GM11168 (cell line): ENCODE measurements at regions not wholly inside any gene's neighbourhood (a gene's known extent, or its start where the extent isn't known, plus 50 kb on each side); places are given as distances from the start of the nearest gene placed in this dataset.

Experiments
- in situ Hi-C: fragments of 300-500 bp; cut with MboI; formaldehyde crosslinking; loops from one replicate; pipeline ENCODE4 v1.12.0; 2022; ENCODE audit warnings: low sequenced_read_pairs; ENCODE audit not compliant: unreplicated experiment

DNA sequence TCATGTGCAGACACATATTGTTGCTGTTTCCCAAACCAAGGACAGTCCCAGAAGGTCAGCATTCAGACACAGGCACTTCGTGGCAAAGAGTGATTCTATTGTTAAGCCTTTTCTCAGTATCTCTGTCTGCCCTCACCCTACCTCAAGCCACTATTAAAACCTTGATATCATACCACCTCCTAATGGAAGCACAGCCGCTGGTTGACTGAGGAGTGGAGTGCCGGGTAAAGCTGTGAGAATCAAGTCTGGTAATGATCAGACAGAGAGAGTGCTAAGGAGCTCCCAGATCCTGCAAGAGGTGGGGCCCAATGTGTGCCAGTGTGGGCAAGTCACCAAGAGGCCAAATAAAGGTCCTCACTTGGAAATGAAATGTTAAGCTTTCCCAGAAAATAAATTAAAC, 819.5 kb downstream of the BCL11A start:
- in situ Hi-C loops = no loop called here

DNA sequence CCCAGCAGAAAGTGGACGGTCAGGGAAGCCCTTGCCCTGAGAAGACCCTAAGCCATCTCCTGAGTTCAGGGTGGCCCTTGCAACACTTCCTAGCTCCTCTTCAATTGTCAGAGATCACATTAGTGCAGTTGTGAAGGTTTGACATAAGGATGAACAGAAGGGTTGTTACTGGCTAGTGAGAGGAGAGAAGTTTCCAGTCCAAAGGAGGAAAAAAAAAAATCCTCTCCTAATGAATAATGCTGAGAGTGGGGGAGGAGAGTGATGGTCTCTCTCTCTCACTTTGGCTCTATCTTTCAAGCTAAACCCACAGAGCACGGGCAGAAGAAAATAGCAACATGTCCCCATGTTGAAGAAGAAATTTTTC, 819.9 kb downstream of the BCL11A start:
- in situ Hi-C loops = no loop called here

DNA sequence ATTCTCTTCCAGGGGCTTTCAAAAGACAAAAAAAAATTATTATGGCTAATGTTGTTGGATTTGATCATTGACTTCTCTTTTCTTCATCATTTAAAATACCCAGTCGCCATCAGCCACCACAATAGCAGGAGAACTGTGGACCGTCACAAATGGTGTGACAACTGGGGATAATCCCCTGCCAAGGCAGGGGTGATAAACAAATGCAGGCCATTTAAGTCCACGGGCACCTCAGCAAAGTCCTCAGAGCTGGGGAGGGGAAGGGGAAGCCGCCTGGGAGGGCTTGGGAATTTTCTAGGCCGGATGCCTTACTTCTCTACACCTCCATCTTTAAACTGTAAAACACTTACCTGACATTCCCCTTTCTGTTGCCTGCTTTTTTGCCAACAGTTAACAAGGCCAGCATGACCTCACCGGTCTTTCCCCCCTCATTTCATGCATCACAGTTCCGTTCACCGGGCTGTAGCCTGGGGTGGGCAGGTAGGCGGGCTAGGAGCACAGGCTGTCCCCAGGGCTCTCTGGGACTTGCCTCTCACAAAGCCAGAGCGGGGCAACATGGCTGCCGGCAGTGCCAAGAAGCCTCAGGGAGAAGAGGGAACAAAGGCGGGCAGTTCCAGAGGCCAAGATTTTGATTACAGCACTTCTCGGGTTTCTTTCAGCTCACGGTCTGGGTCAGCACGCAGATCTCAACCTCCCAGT, 820.4 kb downstream of the BCL11A start:
- in situ Hi-C loops = no loop called here

DNA sequence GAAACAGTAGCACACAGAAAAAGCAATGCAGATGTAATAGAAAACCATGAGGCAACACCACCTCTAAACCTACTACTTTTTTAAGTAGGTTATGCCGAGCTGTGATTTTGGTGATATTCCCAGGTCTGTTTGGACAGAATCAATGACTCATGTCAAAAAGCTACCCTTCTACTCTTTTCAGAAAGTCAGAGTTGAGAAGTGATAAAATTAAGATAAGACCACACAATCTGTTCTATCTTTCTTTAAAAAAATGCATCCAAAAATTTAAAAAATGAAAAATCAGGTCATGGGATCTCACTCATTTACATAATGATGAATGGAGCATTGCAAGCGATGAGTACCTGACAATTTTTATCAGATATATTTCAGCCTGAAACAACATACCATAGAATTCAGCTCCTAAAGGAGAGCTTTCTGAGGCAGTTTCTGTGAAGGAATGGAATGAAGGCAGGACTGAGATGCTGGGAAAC, 826.3 kb downstream of the BCL11A start:
- in situ Hi-C loops = no loop called here

GRCh38 chr2:59726228-59727120, 827.0 kb downstream of the BCL11A start:
- in situ Hi-C loops = no loop called here

DNA sequence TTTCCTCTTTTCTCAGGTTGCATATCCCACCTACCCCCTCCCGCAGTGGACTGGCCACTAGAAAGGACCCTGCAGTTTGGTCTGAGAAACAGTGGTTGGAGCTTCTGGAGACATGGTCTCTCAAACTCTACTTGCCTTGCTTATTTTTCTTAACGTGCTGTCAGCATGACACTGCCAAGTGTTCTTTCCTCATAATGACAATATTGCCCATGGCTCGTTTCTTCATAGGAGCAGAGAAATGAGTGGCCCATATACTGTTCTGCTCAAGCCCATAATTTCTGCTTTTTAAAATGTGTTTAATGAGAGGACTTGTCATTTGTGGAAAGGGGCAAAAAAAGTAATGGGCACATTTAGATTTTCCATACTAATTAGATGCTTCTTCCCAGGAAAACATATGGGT, 828.7 kb downstream of the BCL11A start:
- in situ Hi-C loops = no loop called here

DNA sequence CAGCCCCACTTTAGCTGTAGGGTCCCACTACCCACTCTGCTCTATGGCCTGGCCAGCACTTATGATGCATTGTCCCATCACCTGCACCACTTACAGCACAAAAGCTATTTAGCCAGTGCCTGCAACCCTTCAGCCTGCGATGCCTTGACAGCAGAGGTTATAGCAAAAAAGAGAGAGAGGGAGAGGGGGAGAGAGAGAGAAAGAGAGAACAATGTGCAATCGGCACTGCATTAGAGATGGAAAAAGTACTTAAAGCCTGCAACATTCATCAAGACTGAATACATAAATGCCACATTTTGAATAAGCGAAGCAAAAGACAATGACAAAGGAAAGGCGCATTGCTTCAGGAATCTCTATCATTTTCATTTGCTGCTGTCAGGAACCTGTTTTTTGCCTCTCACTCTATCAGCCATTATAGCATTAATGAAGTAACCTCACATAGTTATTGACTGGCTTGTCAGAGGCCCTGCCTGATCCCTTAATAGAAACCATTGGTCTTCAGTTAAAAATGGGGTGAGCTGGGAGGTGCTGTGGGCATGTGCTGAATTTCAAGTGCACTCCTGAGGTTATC, 833.1 kb downstream of the BCL11A start:
- in situ Hi-C loops = no loop called here

- in situ Hi-C loops = no loop called here
Measured at GRCh38 chr2:59713577-59713976, 839.9 kb downstream of the BCL11A start.

- in situ Hi-C loops = no loop called here
Measured at GRCh38 chr2:59711121-59711520, 842.3 kb downstream of the BCL11A start.

DNA sequence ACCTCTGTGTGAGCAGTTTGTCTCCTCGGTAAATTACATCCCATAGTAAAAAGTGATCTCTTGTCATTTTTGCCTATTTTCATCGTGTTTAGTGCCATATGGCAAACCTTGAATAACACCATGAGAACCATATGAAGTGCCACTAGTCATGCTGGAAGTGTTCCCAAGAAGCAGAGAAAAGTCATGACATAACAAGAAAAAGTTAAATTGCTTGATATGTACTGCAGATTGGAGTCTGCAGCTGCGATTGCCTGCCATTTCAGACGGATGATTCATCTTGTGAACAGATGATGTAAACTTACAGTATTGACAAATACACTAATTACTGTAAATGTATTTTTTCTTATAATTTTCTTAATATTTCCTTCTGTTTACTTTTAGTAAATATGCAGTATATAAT, 846.7 kb downstream of the BCL11A start:
- in situ Hi-C loops = no loop called here

DNA sequence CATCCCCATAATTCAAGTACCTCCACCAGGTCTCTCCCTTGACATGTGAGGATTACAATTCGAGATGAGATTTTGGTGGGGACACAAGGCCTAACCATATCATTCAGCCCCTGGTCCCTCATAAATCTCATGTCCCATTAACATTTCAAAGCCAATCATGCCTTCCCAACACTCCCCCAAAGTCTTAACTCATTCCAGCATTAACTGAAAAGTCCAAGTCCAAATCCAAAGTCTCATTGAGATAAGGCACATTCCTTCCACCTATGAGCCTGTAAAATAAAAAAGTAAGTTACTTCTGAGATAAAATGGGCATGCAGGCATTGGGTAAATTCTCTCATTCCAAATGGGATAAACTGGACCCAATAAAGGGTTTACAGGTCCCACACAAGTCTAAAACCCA, 849.7 kb downstream of the BCL11A start:
- in situ Hi-C loops = no loop called here

GRCh38 chr2:59702026-59702425, 851.4 kb downstream of the BCL11A start:
- in situ Hi-C loops = no loop called here

DNA sequence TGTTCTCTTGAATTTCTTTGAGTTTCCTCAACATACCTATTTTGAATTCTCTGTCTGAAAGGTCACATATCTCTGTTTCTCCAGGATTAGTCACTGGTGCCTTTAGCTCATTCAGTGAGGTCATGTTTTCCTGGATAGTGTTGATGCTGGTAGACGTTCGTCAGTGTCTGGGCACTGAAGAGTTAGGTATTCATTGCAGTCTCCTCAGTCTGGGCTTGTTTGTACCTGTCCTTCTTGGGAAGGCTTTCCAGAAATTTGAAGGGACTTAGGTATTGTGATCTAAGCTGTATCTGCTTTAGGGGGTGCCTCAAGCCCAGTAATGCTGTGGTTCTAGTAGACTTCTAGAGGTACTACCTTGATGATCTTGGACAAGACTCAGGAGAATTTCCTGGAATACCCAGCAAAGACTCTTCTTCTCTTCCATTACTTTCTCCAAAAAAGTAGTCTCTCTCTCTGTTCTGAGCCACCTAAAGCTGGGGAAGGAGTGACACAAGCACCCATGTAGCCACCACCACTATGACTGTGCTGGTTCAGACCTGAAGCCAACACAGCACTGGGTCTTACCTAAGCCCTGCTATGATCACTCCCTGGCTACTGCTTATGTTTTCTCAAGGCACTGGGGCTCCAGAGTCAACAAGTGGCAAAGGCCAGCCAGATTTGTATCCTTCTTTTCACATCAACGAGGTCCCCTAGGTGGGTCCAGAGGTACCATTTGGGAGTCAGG, 852.0 kb downstream of the BCL11A start:
- in situ Hi-C loops = no loop called here

- in situ Hi-C loops = no loop called here
Measured at GRCh38 chr2:59694176-59694575, 859.3 kb downstream of the BCL11A start.

- in situ Hi-C loops = no loop called here
Measured at GRCh38 chr2:59693231-59693959, 860.1 kb downstream of the BCL11A start.

DNA sequence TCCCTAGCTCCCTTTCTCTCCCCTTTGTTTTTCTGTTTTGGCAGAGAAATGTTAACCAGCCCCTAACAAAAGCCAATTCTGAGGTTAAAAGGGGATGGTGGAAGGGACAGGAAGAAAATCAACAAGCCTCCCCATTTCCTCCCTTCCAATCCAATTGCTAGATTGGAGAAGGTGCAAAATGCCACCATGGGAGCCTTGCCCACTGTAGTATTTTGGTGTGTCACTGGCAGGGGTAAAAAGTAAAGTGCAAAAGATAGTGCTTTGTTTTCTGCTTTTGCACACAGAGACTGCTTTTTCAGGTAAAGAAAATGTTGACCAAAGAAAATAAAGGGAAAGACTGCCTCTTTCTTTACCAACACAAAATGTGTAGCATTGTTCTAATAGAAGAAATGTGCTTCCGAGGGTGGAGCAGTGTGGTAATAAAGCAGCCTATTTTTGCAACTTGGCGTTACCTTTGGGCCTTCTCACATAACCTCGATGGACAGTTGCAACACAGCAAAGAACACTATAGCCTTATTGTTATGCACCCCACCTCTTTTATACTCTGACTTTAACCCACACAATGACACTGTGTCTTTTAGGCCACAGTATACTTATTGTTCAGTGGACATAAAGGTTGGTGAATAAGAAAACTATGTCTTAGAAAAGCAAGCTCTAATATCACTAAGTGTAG, 861.8 kb downstream of the BCL11A start:
- in situ Hi-C loops = no loop called here

DNA sequence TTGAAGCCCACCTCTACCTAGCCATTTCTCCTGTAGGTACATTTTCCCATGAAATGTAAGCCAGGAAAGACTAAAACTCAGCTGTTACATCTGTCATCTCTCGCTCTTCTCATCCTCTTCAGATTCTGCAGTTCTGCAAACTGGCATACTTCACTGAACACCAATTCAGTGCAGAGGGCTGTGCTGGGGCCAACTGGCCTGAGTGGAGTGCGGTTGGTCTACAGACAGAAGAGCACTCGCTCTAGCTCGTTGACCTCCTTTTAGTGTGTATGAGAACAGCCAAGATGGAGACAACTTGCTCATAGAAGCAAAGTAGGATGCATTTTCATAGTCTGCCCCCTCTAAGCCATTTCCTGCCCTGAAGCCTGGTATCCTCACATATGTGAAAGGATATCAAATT, 862.6 kb downstream of the BCL11A start:
- in situ Hi-C loops = no loop called here

- in situ Hi-C loops = no loop called here
Measured at GRCh38 chr2:59684771-59685166, 868.7 kb downstream of the BCL11A start.

DNA sequence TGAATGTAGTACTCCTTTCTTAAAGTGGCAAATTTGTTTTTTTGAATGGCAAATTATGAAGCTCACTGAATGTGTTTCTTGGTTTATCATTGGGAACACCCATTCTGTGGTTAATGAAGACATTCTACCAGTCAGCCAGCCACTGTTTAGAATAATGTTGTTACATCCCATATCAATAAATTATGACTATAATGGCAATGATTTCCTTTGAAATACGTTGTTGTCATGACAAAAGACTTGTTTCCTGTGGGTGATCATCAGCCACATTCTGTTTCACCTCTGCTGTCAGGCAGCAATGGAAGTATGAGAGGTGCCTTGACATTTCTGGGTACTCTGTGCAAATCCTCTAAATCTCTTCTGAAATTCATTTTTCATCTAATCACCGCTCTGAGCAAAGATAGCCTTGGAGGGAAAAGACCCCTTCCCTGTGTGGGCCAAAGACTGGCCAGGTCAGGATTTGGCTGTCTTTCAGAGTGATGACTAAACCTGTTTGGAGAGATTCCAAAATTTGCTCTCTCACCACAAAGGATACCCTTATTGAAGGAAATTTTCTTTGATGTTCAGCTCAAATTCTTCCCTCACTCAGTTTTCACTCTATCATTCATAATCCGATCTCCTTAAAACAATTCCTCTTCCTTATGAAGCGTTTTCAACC, 869.2 kb downstream of the BCL11A start:
- in situ Hi-C loops = no loop called here
